GM21515 (cell line): ENCODE measurements at regions not wholly inside any gene's neighbourhood (a gene's known extent, or its start where the extent isn't known, plus 50 kb on each side); places are given as distances from the start of the nearest gene placed in this dataset.
"Not testable (repeated sequence)": the region's sequence is repeated elsewhere in the genome, so short reads cannot be mapped to it uniquely, and the experiment has no call there.

ENCODE experiments used
- ATAC-seq: cut with Tn5 transposase; IDR thresholded peaks from one replicate; pipeline ENCODE4 v1.9.1; 2021; ENCODE audit not compliant: unreplicated experiment

DNA sequence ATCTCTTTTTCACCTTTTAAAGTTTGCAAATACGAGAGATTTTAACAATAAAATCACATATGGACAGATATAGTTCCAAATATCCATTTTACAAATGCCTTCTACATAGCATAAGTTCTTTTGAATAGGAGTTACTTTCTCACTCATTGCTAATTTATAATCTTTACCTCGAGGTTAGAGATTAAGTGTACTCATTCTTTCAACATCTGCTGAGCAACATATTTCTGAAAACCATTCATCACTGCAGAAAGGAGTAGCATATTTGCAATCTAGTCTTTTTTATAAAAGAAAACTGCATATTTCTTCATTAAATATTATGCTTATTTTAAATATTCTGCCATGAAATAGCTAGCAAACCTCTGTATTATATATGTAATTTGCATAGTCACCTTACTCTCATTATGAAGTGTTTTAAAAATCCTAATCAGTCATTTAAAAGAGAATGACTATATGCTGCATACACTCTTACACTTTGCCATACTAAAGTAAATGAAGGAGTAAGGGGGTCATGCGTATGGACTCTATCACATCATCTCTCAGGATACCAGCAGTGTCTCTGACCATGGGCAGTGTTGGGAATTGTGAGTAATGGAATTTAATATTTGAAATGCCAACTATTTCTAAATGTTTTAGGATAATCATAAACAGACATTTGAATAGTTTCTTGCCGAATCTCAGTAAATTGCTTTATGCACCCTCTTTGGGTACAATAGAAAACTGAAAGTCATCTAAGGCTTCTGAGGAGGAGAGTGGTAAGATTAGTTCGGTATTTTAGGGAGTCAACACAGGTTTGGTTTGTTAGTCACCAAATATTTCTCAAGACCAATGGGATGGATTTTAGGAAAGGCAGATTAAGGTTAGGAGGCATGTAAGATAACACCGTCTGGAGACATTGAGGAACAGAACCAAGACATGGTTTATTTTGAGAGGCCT is 524.8 kb upstream of the ATP2B1 start:
- no peak for ATAC-seq

DNA sequence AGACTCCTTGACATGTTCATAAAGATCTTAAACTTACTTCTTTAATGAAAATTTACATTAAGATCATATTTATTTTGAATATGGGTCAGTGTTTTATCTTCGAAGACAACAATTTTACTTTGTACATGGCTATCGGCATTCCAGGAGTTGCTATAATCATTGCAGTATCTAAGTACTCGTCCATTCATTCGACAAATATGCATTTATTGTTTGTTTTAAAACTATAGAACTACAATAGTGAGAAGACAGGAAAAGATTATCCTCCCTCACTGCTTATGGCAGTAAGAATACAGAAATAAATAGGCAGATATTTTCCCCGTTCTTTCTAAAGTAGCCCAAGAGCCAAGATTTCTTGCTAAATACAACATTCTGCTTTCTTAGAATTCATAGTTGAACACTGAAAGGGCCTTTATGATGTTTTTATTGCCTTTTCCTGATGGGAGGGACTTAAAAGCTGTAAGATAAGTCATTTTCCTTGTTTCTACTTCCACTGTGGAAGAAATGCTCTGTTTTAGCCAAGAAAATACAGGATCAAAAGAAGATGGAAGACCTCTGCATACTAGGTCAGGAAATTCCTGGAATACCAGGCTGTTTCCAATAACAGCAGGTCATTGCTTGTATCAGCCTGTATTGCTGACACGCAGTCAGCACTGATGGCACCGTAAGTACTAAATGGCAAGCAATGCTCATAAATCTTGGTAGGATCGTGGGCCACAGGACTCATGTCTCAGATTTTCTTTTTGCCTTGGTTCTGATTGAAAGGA is 521.0 kb upstream of the ATP2B1 start:
- no peak for ATAC-seq

DNA sequence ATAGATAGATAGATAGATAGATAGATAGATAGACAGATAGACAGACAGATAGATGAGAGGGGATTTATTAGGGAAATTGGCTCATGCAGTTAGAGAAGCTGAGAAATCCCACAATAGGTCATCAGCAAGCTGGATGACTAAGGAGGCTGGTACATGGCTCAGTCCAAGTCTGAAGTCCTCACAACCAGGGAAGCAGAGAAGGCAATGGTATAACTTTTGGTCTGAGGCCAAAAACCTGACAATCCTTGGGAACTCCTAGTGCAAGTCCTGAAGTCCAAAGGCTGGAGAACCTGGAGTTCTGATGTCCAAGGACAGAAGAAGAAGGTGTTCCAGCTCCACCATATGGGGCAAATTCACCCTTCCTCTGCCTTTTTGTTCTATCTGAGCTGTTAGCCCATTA is 517.6 kb upstream of the ATP2B1 start:
- ATAC-seq = no peak

DNA sequence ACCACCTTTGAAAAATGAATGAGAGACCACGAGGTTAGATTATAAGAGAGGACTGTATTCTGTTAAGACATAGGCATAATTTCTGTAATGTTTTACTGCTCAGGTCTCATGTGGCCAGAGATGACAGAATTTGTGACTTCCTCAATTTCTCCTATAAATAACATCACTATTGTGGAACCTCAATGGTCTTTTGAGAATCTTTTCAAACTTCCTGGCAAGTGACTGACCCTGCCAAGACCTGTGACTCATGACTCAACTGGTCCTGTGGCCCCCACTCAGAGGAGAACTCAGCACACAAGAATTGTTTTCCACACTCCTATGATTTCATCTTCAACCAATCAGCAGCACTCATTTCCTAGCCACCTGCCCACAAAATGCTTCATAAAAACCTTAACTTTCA is 508.2 kb upstream of the ATP2B1 start:
- ATAC-seq = no peak

DNA sequence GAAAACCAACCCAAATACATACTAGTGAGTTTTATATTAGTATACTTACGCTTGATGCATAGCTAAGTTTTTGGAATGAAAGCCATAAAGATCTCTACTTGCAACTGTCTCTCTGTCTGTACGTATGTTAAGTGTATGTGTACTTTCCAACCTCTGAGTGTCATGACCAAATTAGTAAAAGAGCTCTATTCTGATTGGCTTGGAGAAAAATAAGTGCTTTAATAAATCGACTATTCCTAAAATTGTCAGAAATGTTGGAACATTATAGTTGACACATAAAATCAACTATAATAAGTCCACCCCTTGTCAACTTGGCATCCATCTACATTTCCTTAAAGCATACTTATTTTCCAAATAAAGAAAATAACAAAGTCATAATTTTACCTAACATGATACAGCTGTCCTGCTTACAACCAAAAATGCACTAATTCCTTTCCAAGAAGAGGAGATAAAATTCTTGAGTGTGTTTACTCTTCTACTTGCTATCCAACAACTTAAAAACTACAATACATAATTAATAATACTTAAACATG is 507.4 kb upstream of the ATP2B1 start:
- ATAC-seq = no peak

DNA sequence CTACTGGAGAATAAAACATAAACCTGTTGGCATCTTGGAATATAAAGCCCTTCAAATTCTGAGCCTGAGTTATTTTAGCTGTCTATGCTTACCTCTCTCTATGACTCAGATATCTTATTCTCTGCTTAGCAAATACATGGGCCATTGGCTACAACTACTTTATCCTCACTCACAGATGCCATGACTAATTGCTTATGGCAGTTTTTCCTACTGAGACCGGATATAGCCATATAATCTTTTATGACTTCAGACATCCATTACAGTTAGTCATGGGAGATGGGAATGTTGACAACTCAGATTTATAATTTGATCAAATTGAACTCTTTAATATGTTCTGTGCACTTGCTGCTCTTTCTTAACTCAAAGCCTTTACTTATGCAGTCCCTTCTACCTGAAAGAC is 502.4 kb upstream of the ATP2B1 start:
- no peak for ATAC-seq

DNA sequence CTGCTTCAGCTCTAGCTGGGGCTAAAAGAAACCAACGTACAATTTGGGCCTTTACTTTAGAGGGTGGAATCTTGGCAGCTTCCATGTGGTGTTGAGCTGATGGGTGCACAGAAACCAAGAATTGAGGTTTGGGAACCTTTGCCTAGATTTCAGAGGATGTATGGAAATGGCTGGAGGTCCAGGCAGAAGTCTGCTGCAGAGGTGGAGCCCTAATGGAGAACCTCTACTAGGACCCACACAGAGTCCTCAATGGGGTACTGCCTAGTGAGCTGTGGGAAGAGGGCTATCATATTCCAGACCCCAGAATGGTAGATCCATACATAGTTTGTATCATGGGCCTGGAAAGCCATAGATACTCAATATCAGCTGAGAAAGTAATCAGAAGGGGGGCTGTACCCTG is 500.4 kb upstream of the ATP2B1 start:
- no peak for ATAC-seq

- not testable (repeated sequence) for ATAC-seq
Measured at GRCh38 chr12:90208379-90208778, 499.7 kb upstream of the ATP2B1 start.

DNA sequence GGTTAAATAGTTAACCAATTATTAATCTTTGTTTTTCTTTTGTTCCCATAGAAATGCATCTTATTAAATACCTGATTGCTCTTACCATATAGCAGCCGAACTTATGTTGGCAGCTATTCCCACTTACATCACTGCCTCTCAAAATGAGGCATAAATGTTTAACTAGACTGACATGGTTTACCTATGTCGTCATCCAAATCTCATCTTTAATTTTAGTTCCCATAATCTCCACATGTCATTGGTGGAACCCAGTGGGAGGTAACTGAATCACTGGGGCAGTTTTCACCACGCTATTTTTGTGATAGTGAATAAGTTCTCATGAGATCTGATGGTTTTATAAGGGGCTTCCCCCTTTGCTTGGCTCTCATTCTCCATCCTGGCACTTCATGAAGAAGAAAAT is 499.2 kb upstream of the ATP2B1 start:
- ATAC-seq = no peak

DNA sequence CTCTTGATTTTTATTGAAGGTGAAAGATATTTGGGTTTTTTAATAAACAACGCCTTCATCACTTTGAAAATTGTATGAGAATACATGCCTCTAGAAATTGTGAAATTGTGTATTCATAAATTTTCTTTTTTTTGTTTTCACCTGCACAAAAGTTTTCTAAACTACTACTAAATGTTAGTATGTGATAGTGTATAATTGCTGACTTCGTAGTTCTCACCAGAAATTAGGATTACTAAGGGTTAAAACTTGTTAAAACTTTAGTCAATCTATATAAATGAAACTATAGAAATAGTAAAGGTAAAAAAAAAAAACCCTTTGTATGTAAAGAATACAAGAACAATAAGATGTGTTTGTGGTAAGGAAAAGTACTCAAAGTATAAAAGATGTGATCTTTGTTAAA is 496.5 kb upstream of the ATP2B1 start:
- no peak for ATAC-seq

DNA sequence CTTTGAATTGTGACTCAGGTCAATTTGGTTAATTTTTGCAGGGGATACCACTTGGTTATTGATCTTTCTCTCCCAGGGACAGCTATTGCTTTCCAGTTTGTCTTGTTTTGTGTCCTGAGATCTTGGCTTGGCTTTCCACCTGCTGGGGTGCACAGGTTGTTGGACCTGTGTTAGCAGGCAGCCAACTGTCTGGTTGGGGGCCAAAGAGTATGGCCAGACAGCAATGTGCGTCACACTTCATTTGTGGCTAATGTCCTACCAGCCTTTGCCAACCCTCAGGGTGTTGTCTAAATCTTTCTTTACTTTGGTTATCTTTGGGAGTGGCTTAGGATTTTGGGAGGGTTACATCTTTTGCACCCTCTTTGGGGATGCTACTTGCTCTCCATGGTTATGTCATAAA is 494.9 kb upstream of the ATP2B1 start:
- no peak for ATAC-seq

DNA sequence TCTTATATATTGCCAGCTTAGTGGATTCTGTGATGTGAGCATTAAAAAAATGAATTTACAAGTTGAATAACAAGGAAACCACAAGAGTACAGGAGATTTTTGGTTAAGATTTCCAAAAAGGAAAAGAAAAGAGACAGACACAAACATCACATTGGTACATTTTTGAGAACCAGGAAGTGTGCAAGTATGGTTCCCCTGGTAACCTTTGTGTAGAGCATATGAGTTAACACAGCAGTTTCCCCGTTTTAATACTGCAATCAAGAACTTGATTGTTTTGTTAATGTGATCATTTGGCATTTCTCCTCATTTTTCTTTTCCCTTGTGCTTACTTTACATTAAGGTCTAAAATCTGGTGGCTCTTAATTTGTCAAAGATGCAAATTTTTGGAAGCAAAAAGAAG is 490.4 kb upstream of the ATP2B1 start:
- no peak for ATAC-seq

- ATAC-seq = no peak
Measured at GRCh38 chr12:90193500-90193899, 484.9 kb upstream of the ATP2B1 start.

- no peak for ATAC-seq
Measured at GRCh38 chr12:90188857-90189256, 480.2 kb upstream of the ATP2B1 start.

GRCh38 chr12:90183201-90183600 is 474.6 kb upstream of the ATP2B1 start:
- no peak for ATAC-seq

DNA sequence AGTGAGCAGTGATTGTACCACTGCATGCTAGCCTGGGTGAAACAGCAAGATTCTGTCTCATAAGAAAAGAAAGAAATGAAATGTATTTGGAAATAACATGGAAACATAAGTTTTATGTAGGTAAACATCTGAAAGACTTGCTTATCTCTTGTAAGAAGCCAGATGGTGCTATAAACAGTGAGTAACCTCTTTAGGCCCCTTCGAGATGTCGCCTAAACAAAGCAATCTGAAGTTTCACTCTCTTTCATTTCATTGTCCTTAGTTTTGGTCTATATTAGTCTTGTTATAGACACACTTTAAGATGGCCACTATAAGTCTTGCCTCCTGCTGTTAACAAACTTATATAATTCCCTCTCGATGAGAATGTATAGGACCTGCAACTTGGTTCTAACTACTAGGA is 472.6 kb upstream of the ATP2B1 start:
- no peak for ATAC-seq

DNA sequence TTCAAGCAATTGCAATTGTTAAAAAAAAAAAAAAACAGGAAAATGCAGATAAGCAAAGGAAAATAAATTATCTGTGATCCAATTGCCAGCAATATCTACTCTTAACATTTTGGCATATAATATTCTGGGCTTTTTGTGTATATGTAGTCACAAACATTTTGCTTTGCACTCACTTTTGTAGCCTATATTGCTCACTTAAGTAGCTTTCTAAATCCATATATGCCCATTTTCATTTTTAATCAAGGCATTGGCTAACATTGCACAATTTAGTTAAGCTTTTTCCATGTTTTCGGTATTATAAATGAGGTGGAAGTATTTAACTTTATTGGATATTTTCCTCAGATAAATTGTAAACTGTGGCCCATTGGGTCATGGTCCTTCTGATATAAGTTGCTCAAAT is 466.3 kb upstream of the ATP2B1 start:
- no peak for ATAC-seq

GRCh38 chr12:90174198-90174510 is 465.5 kb upstream of the ATP2B1 start:
- no peak for ATAC-seq

- ATAC-seq = no peak
Measured at GRCh38 chr12:90173499-90174197, 465.0 kb upstream of the ATP2B1 start.

DNA sequence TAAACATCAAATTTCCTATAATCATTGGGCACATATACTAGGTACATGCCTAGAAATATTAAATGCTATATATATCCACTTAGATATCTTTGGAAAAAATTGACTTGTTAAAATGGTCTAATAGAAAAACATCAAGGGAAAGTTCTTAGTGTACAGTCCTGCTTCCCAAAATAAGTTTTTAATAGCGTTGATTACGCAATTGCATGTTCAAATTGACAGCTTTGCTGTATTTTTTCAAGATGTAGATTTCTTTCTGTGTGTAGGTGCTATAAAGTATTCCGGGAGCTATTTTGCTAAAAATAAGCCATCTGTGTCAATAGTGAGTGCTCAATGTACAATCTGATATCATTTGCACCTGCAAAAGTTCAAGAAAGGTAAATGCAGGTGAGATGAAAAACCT is 463.9 kb upstream of the ATP2B1 start:
- no peak for ATAC-seq

- ATAC-seq = no peak
Measured at GRCh38 chr12:90170740-90171139, 462.1 kb upstream of the ATP2B1 start.
